Esophagus muscularis mucosa (tissue), 2 donors: ENCODE measurements at regions not wholly inside any gene's neighbourhood (a gene's known extent, or its start where the extent isn't known, plus 50 kb on each side); places are given as distances from the start of the nearest gene placed in this dataset.

Experiments
- EP300 ChIP-seq: sonication (generic); formaldehyde crosslinking; IDR thresholded peaks from one replicate; pipeline ENCODE4 v1.6.1; 2017; ENCODE audit warnings: antibody characterized with exemption
- POLR2A ChIP-seq: fragments of 450-650 bp; IDR thresholded peaks from one replicate; pipeline ENCODE4 v1.6.1; 2017; ENCODE audit warnings: antibody characterized with exemption, moderate library complexity, mild to moderate bottlenecking, low read depth

GRCh38 chr21:22258821-22259220, 1260.6 kb downstream of the NCAM2 start:
- TF ChIP-seq POLR2A (no peak), EP300 (no peak)
